Stimulated activated naive CD8-positive, alpha-beta T cell treated with anti-CD3 and anti-CD28 coated beads, Interleukin-15, amount 100 ng/mL, for 72 hours (primary cell): ENCODE measurements at regions not wholly inside any gene's neighbourhood (a gene's known extent, or its start where the extent isn't known, plus 50 kb on each side); places are given as distances from the start of the nearest gene placed in this dataset.

ENCODE experiments used
- ATAC-seq: fragments of 150-1000 bp; cut with Tn5 transposase; 2 replicates; pipeline ENCODE4 v1.10.0; 2021; ENCODE audit warnings: mild to moderate bottlenecking, moderate library complexity
- DNase-seq, 2 donors: peaks; one replicate each; pipeline ENCODE4 v3.0.0; 2021 to 2022
- H3K27ac Mint-ChIP-seq, 2 donors: one replicate each; pipeline ENCODE4 v1.8.0; 2022; ENCODE audit warnings: mild to moderate bottlenecking in 2 of 2, mixed read lengths in 2 of 2, moderate library complexity in 2 of 2
- H3K27me3 Mint-ChIP-seq: one replicate; pipeline ENCODE4 v1.8.0; 2022; ENCODE audit warnings: mixed read lengths
- H3K4me1 Mint-ChIP-seq: one replicate; pipeline ENCODE4 v1.8.0; 2022; ENCODE audit warnings: mild to moderate bottlenecking, mixed read lengths
- H3K4me3 Mint-ChIP-seq, 2 donors: one replicate each; pipeline ENCODE4 v1.8.0; 2022; ENCODE audit warnings: mild to moderate bottlenecking in 2 of 2, mixed read lengths in 2 of 2, moderate library complexity in 1 of 2
- H3K9me3 Mint-ChIP-seq, 2 donors: one replicate each; pipeline ENCODE4 v1.8.0; 2022; ENCODE audit warnings: mixed read lengths in 2 of 2

- Mint-ChIP-seq H3K27ac (no peak overlapping the region), H3K27me3 (no peaks in the 10 kb centered on the region), H3K9me3 (peaks cover 7 to 11% of the 10 kb centered on the region in 2 donors), H3K4me3 (no peak overlapping the region), H3K4me1 (no peaks in the 10 kb centered on the region)
- no peak for ATAC-seq
- no peak for DNase-seq
Observed at GRCh38 chr5:101915554-101915953, 380.5 kb downstream of the SLCO4C1 start.

GRCh38 chr5:101904736-101905135 lies 391.3 kb downstream of the SLCO4C1 start:
- no peak for ATAC-seq
- no peak for DNase-seq
- no peaks in the 10 kb centered on the region for H3K9me3 Mint-ChIP-seq
- H3K27me3 Mint-ChIP-seq, result no peaks in the 10 kb centered on the region
- H3K4me1 Mint-ChIP-seq, result no peaks in the 10 kb centered on the region
- no peak overlapping the region for H3K27ac Mint-ChIP-seq
- H3K4me3 Mint-ChIP-seq, result no peak overlapping the region

GRCh38 chr5:101897914-101898313 lies 398.2 kb downstream of the SLCO4C1 start:
- Mint-ChIP-seq H3K4me1 (no peaks in the 10 kb centered on the region), H3K27ac (no peak overlapping the region), H3K27me3 (no peaks in the 10 kb centered on the region), H3K9me3 (no peaks in the 10 kb centered on the region), H3K4me3 (no peak overlapping the region)
- DNase-seq (no peak), ATAC-seq (no peak)

- no peak overlapping the region for H3K4me3 Mint-ChIP-seq
- H3K27me3 Mint-ChIP-seq, result no peaks in the 10 kb centered on the region
- DNase-seq (no peak), ATAC-seq (no peak)
- H3K4me1 Mint-ChIP-seq, result no peaks in the 10 kb centered on the region
- no peak overlapping the region for H3K27ac Mint-ChIP-seq
- no peaks in the 10 kb centered on the region for H3K9me3 Mint-ChIP-seq
Observed at GRCh38 chr5:101894985-101895384, 401.1 kb downstream of the SLCO4C1 start.

- no peak for DNase-seq
- Mint-ChIP-seq H3K9me3 (no peaks in the 10 kb centered on the region), H3K27me3 (no peaks in the 10 kb centered on the region), H3K27ac (no peak overlapping the region), H3K4me3 (no peak overlapping the region), H3K4me1 (no peaks in the 10 kb centered on the region)
- ATAC-seq, result no peak
Observed at GRCh38 chr5:101878190-101878589, 417.9 kb downstream of the SLCO4C1 start.

GRCh38 chr5:101877451-101877850 lies 418.6 kb downstream of the SLCO4C1 start:
- Mint-ChIP-seq H3K4me1 (no peaks in the 10 kb centered on the region), H3K9me3 (no peaks in the 10 kb centered on the region), H3K27me3 (no peaks in the 10 kb centered on the region), H3K27ac (no peak overlapping the region), H3K4me3 (no peak overlapping the region)
- no peak for DNase-seq
- no peak for ATAC-seq

- no peaks in the 10 kb centered on the region for H3K27me3 Mint-ChIP-seq
- ATAC-seq, result no peak
- no peak overlapping the region for H3K27ac Mint-ChIP-seq
- peaks cover 0 to 5% of the 10 kb centered on the region in 2 donors for H3K9me3 Mint-ChIP-seq
- H3K4me3 Mint-ChIP-seq, result no peak overlapping the region
- DNase-seq, result no peak
- no peaks in the 10 kb centered on the region for H3K4me1 Mint-ChIP-seq
Observed at GRCh38 chr5:101866473-101866872, 429.6 kb downstream of the SLCO4C1 start.

- no peak for ATAC-seq
Observed at GRCh38 chr5:101860563-101860962, 435.5 kb downstream of the SLCO4C1 start.

GRCh38 chr5:101860145-101860544 lies 435.9 kb downstream of the SLCO4C1 start:
- DNase-seq, result no peak
- no peak for ATAC-seq
- Mint-ChIP-seq H3K27me3 (no peaks in the 10 kb centered on the region), H3K27ac (no peak overlapping the region), H3K9me3 (peaks cover 4 to 13% of the 10 kb centered on the region in 2 donors), H3K4me3 (no peak overlapping the region), H3K4me1 (no peaks in the 10 kb centered on the region)

More at GRCh38 chr5:101860563-101860962, 435.5 kb downstream of the SLCO4C1 start:
- no peaks in the 10 kb centered on the region for H3K4me1 Mint-ChIP-seq
- H3K4me3 Mint-ChIP-seq, result no peak overlapping the region
- no peaks in the 10 kb centered on the region for H3K27me3 Mint-ChIP-seq
- no peak for DNase-seq
- peaks cover 4 to 13% of the 10 kb centered on the region in 2 donors for H3K9me3 Mint-ChIP-seq
- H3K27ac Mint-ChIP-seq, result no peak overlapping the region

- ATAC-seq (no peak), DNase-seq (no peak)
- Mint-ChIP-seq H3K9me3 (peaks cover 9 to 26% of the 10 kb centered on the region in 2 donors), H3K4me1 (no peaks in the 10 kb centered on the region), H3K27ac (no peak overlapping the region), H3K27me3 (no peaks in the 10 kb centered on the region), H3K4me3 (no peak overlapping the region)
Observed at GRCh38 chr5:101846496-101846895, 449.6 kb downstream of the SLCO4C1 start.

GRCh38 chr5:101843055-101843454 lies 453.0 kb downstream of the SLCO4C1 start:
- H3K9me3 Mint-ChIP-seq, result peaks cover 9 to 17% of the 10 kb centered on the region in 2 donors
- no peak overlapping the region for H3K4me3 Mint-ChIP-seq
- H3K4me1 Mint-ChIP-seq, result no peaks in the 10 kb centered on the region
- H3K27ac Mint-ChIP-seq, result no peak overlapping the region
- ATAC-seq (no peak), DNase-seq (no peak)
- H3K27me3 Mint-ChIP-seq, result no peaks in the 10 kb centered on the region

- no peak overlapping the region for H3K27ac Mint-ChIP-seq
- H3K27me3 Mint-ChIP-seq, result no peaks in the 10 kb centered on the region
- no peak for DNase-seq
- no peak overlapping the region for H3K4me3 Mint-ChIP-seq
- no peaks in the 10 kb centered on the region for H3K4me1 Mint-ChIP-seq
- ATAC-seq, result no peak
- H3K9me3 Mint-ChIP-seq, result peaks cover 0 to 9% of the 10 kb centered on the region in 2 donors
Observed at GRCh38 chr5:101838435-101838834, 457.6 kb downstream of the SLCO4C1 start.

GRCh38 chr5:101829255-101829654 lies 466.8 kb downstream of the SLCO4C1 start:
- Mint-ChIP-seq H3K9me3 (peaks cover 4 to 8% of the 10 kb centered on the region in 2 donors), H3K4me3 (no peak overlapping the region), H3K27me3 (no peaks in the 10 kb centered on the region), H3K4me1 (no peaks in the 10 kb centered on the region), H3K27ac (no peak overlapping the region)
- ATAC-seq (no peak), DNase-seq (no peak)

- H3K4me3 Mint-ChIP-seq, result no peak overlapping the region
- ATAC-seq, result no peak
- no peaks in the 10 kb centered on the region for H3K4me1 Mint-ChIP-seq
- no peak overlapping the region for H3K27ac Mint-ChIP-seq
- no peak for DNase-seq
- no peaks in the 10 kb centered on the region for H3K9me3 Mint-ChIP-seq
- H3K27me3 Mint-ChIP-seq, result no peaks in the 10 kb centered on the region
Observed at GRCh38 chr5:101811466-101811865, 484.6 kb downstream of the SLCO4C1 start.

GRCh38 chr5:101806410-101806809 lies 489.7 kb downstream of the SLCO4C1 start:
- no peak for ATAC-seq
- H3K4me3 Mint-ChIP-seq, result no peak overlapping the region
- no peak for DNase-seq

GRCh38 chr5:101796427-101796826 lies 499.7 kb downstream of the SLCO4C1 start:
- H3K4me1 Mint-ChIP-seq, result no peaks in the 10 kb centered on the region
- DNase-seq (no peak), ATAC-seq (no peak)
- H3K27ac Mint-ChIP-seq, result no peak overlapping the region
- no peak overlapping the region for H3K4me3 Mint-ChIP-seq
- no peaks in the 10 kb centered on the region for H3K27me3 Mint-ChIP-seq
- H3K9me3 Mint-ChIP-seq, result peaks cover 6 to 9% of the 10 kb centered on the region in 2 donors

More at GRCh38 chr5:101806410-101806809, 489.7 kb downstream of the SLCO4C1 start:
- no peaks in the 10 kb centered on the region for H3K9me3 Mint-ChIP-seq
- no peak overlapping the region for H3K27ac Mint-ChIP-seq
- no peaks in the 10 kb centered on the region for H3K4me1 Mint-ChIP-seq
- no peaks in the 10 kb centered on the region for H3K27me3 Mint-ChIP-seq

GRCh38 chr5:101788797-101789196 lies 507.3 kb downstream of the SLCO4C1 start:
- Mint-ChIP-seq H3K27me3 (no peaks in the 10 kb centered on the region), H3K27ac (no peak overlapping the region), H3K4me3 (no peak overlapping the region), H3K9me3 (no peaks in the 10 kb centered on the region), H3K4me1 (no peaks in the 10 kb centered on the region)
- ATAC-seq (no peak), DNase-seq (no peak)
